H1 (cell line): ENCODE measurements at regions not wholly inside any gene's neighbourhood (a gene's known extent, or its start where the extent isn't known, plus 50 kb on each side); places are given as distances from the start of the nearest gene placed in this dataset.

Experiments used
- CTCF ChIA-PET: fragments of 300-600 bp; sonication (Branson Sonifier 250); formaldehyde crosslinking; loops from one replicate; lab custom pipeline; 2021; ENCODE audit not compliant: partially characterized antibody; lab: Charles Lee
- POLR2A ChIA-PET: fragments of 300-600 bp; sonication (Branson Sonifier 250); formaldehyde crosslinking; loops from one replicate; lab custom pipeline; 2021; ENCODE audit warnings: inconsistent platforms; ENCODE audit not compliant: partially characterized antibody; lab: Charles Lee
- DNase-seq, 2 experiments: peaks; one replicate each; pipeline versions ENCODE4 v3.0.0 to v3.0.0-alpha.2; 2010 to 2022; ENCODE audit warnings: low spot score in 2 of 2, low read depth in 1 of 2, mixed read lengths in 1 of 2
- FAIRE-seq: peaks from 2 replicates; lab custom pipeline; 2011; peaks lifted over from hg19 to GRCh38; lab: Jason Lieb, UNC
- H2AFZ ChIP-seq: 2 replicates; pipeline ENCODE4 v1.8.1; 2012; ENCODE audit warnings: low read length, inconsistent platforms
- H2AK5ac ChIP-seq: 2 replicates; pipeline ENCODE4 v1.6.1; 2013; ENCODE audit warnings: low read depth, low read length
- H2BK120ac ChIP-seq: replicated peaks from 2 replicates; pipeline ENCODE3; 2013; ENCODE audit warnings: low read depth, low read length, inconsistent platforms
- H2BK12ac ChIP-seq: 2 replicates; pipeline ENCODE4 v1.6.1; 2013; ENCODE audit warnings: low read depth, low read length
- H2BK15ac ChIP-seq: 2 replicates; pipeline ENCODE4 v1.6.1; 2013; ENCODE audit warnings: low read length
- H2BK20ac ChIP-seq: 2 replicates; pipeline ENCODE4 v1.6.1; 2013; ENCODE audit warnings: low read length
- H2BK5ac ChIP-seq: 2 replicates; pipeline ENCODE4 v1.6.1; 2013; ENCODE audit warnings: low read depth, low read length
- H3K14ac ChIP-seq: 2 replicates; pipeline ENCODE4 v1.6.1; 2013; ENCODE audit warnings: inconsistent platforms; ENCODE audit not compliant: insufficient read length
- H3K18ac ChIP-seq: 2 replicates; pipeline ENCODE4 v1.6.1; 2013; ENCODE audit warnings: low read length; ENCODE audit errors: extremely low read depth
- H3K23ac ChIP-seq: 2 replicates; pipeline ENCODE4 v1.6.1; 2013; ENCODE audit warnings: inconsistent platforms; ENCODE audit not compliant: insufficient read length
- H3K23me2 ChIP-seq: 2 replicates; pipeline ENCODE4 v1.6.1; 2013; ENCODE audit warnings: low read depth, low read length
- H3K27ac ChIP-seq: 2 replicates; pipeline ENCODE4 v1.6.1; 2011; ENCODE audit warnings: low read depth, low read length, inconsistent platforms
- H3K27me3 ChIP-seq, 4 experiments: replicated peaks in 1 of 4; 1 replicate in 1 of 4; 2 replicates in 3 of 4; pipeline versions ENCODE4 v1.6.1 to v1.8.1; 2011 to 2013; ENCODE audit warnings: low read length in 3 of 4, mild to moderate bottlenecking in 3 of 4, inconsistent platforms in 2 of 4, mixed read lengths in 2 of 4, moderate library complexity in 1 of 4; ENCODE audit not compliant: control insufficient read depth in 3 of 4, insufficient read depth in 3 of 4; ENCODE audit errors: extremely low read depth in 1 of 4
- H3K36me3 ChIP-seq, 4 experiments: 2 replicates each; pipeline versions ENCODE4 v1.6.1 to v1.8.1; 2011 to 2013; ENCODE audit warnings: mild to moderate bottlenecking in 4 of 4, low read length in 3 of 4, moderate library complexity in 2 of 4, control low read depth in 1 of 4, inconsistent platforms in 1 of 4; ENCODE audit not compliant: insufficient read depth in 4 of 4, control insufficient read depth in 2 of 4
- H3K4ac ChIP-seq: replicated peaks from 2 replicates; pipeline ENCODE3; 2013; ENCODE audit warnings: low read length, low read depth, mixed read lengths, inconsistent platforms; ENCODE audit not compliant: insufficient read length
- H3K4me1 ChIP-seq, 4 experiments: replicated peaks in 1 of 4; 1 replicate in 1 of 4; 2 replicates in 3 of 4; pipeline versions ENCODE4 v1.6.1 to v1.8.1; 2011 to 2013; ENCODE audit warnings: low read length in 3 of 4, inconsistent platforms in 2 of 4, mixed read lengths in 1 of 4; ENCODE audit not compliant: insufficient read depth in 4 of 4, control insufficient read depth in 3 of 4
- H3K4me2 ChIP-seq, 2 experiments: 2 replicates each; pipeline versions ENCODE4 v1.6.1 to v1.8.1; 2011 to 2013; ENCODE audit warnings: low read depth in 2 of 2, low read length in 2 of 2, control low read depth in 1 of 2, inconsistent platforms in 1 of 2, mild to moderate bottlenecking in 1 of 2; ENCODE audit not compliant: insufficient read depth in 1 of 2
- H3K4me3 ChIP-seq, 4 experiments: fragments of 200-600, 300-600 bp in 1 of 4; sonication (generic), shearing (Covaris generic), sonication (Bioruptor Twin) in 1 of 4; 2 replicates each; pipeline versions ENCODE4 v1.5.1 to v1.8.1; 2011 to 2016; ENCODE audit warnings: low read length in 4 of 4, low read depth in 3 of 4, control low read depth in 2 of 4, inconsistent platforms in 2 of 4, mild to moderate bottlenecking in 2 of 4, mixed read lengths in 1 of 4, moderate library complexity in 1 of 4; ENCODE audit not compliant: insufficient read depth in 2 of 4; ENCODE audit errors: extremely low read depth in 1 of 4
- H3K56ac ChIP-seq: replicated peaks from 2 replicates; pipeline ENCODE3; 2013; ENCODE audit warnings: low read depth, mild to moderate bottlenecking, mixed read lengths, low read length, inconsistent platforms; ENCODE audit not compliant: insufficient read length
- H3K79me1 ChIP-seq: 2 replicates; pipeline ENCODE4 v1.6.1; 2013; ENCODE audit warnings: low read depth, low read length, control low read depth
- H3K79me2 ChIP-seq, 2 experiments: 2 replicates each; pipeline versions ENCODE4 v1.6.1 to v1.8.1; 2012 to 2013; ENCODE audit warnings: low read length in 2 of 2, mild to moderate bottlenecking in 2 of 2, inconsistent platforms in 1 of 2; ENCODE audit not compliant: insufficient read depth in 2 of 2, control insufficient read depth in 1 of 2
- H3K9ac ChIP-seq, 4 experiments: replicated peaks in 1 of 4; 1 replicate in 1 of 4; 2 replicates in 3 of 4; pipeline versions ENCODE4 v1.6.1 to v1.8.1; 2011 to 2013; ENCODE audit warnings: low read depth in 3 of 4, low read length in 3 of 4, control low read depth in 2 of 4, mild to moderate bottlenecking in 2 of 4, moderate library complexity in 2 of 4, inconsistent platforms in 1 of 4; ENCODE audit errors: extremely low read depth in 1 of 4
- H3K9me3 ChIP-seq, 2 experiments: 2 replicates each; pipeline versions ENCODE4 v1.6.1 to v1.8.1; 2012 to 2013; ENCODE audit warnings: mild to moderate bottlenecking in 2 of 2, moderate library complexity in 2 of 2, control low read depth in 1 of 2, inconsistent platforms in 1 of 2, low read depth in 1 of 2, low read length in 1 of 2, mixed read lengths in 1 of 2; ENCODE audit not compliant: insufficient read depth in 2 of 2
- H4K20me1 ChIP-seq, 2 experiments: replicated peaks in 1 of 2; 2 replicates each; pipeline versions ENCODE3 to v1.8.1; 2011 to 2013; ENCODE audit warnings: inconsistent platforms in 2 of 2, low read length in 2 of 2, mild to moderate bottlenecking in 1 of 2; ENCODE audit not compliant: insufficient read depth in 2 of 2, control insufficient read depth in 1 of 2
- H4K5ac ChIP-seq: 2 replicates; pipeline ENCODE4 v1.6.1; 2013; ENCODE audit warnings: low read length, low read depth, mixed read lengths, inconsistent platforms; ENCODE audit not compliant: insufficient read length
- H4K8ac ChIP-seq: 2 replicates; pipeline ENCODE4 v1.8.0; 2013; ENCODE audit warnings: mild to moderate bottlenecking, moderate library complexity, low read length, inconsistent platforms; ENCODE audit not compliant: insufficient read depth; ENCODE audit errors: extremely low read depth
- H4K91ac ChIP-seq: replicated peaks from 2 replicates; pipeline ENCODE3; 2013; ENCODE audit warnings: low read length, mixed read lengths, inconsistent platforms; ENCODE audit not compliant: insufficient read length
- EGR1 ChIP-seq: IDR thresholded peaks from 2 replicates; pipeline ENCODE4 v1.6.1; 2011; ENCODE audit warnings: low read depth, low read length, borderline replicate concordance
- WGBS, 2 experiments: shearing (Covaris generic) in 1 of 2; methylation state at CpG; one replicate each; pipeline versions ENCODE4 v1.1.6 to v1.1.7; 2013 to 2015; ENCODE audit warnings: low lambda C conversion rate in 2 of 2, mixed read lengths in 2 of 2, inconsistent platforms in 1 of 2, low coverage in 1 of 2, missing lambda C conversion rate in 1 of 2; ENCODE audit not compliant: insufficient replicate concordance in 2 of 2, insufficient coverage in 1 of 2, insufficient read length in 1 of 2; ENCODE audit errors: extremely low coverage in 1 of 2, missing lambda C conversion rate in 1 of 2; 5-methylcytosine and 5-hydroxymethylcytosine counted together

GRCh38 chr15:54884312-54884711, 312.4 kb downstream of the RSL24D1 start:
- H2AFZ ChIP-seq: no peak overlapping the region
- H2BK5ac ChIP-seq: no peak overlapping the region
- no peaks in the 10 kb centered on the region for H3K36me3 ChIP-seq
- no peaks in the 10 kb centered on the region for H3K79me2 ChIP-seq
- H3K56ac ChIP-seq: no peak overlapping the region
- no peak overlapping the region for H3K4me2 ChIP-seq
- no peak for DNase-seq
- no peak overlapping the region for H3K27ac ChIP-seq
- no peaks in the 10 kb centered on the region for H4K20me1 ChIP-seq
- no peak overlapping the region for H2BK15ac ChIP-seq
- ChIA-PET CTCF (no interaction called here), POLR2A (no interaction called here)
- H3K14ac ChIP-seq: no peak overlapping the region
- H2BK120ac ChIP-seq: no peak overlapping the region
- no peak overlapping the region for H2BK12ac ChIP-seq
- H3K23me2 ChIP-seq: no peaks in the 10 kb centered on the region
- no peak overlapping the region for H4K91ac ChIP-seq
- no peak overlapping the region for H2AK5ac ChIP-seq
- no peak overlapping the region for H3K4ac ChIP-seq
- H4K5ac ChIP-seq: no peak overlapping the region
- no peak for FAIRE-seq
- no peak overlapping the region for H3K18ac ChIP-seq
- H3K27me3 ChIP-seq: no peaks in the 10 kb centered on the region
- no peak overlapping the region for H3K9ac ChIP-seq
- H2BK20ac ChIP-seq: no peak overlapping the region
- H3K23ac ChIP-seq: no peak overlapping the region
- H4K8ac ChIP-seq: no peak overlapping the region
- no peaks in the 10 kb centered on the region for H3K79me1 ChIP-seq
- WGBS, 2 experiments: 0% methylated on average over 1 of the region's 1 CpG; no CpG with 5 or more reads in 1 of the 2 experiments
- H3K4me3 ChIP-seq: no peak overlapping the region
- peaks cover 55 to 64% of the 10 kb centered on the region in 2 experiments for H3K9me3 ChIP-seq
- no peaks in the 10 kb centered on the region for H3K4me1 ChIP-seq
- TF ChIP-seq EGR1: no peak
